ENCODE measurements at regions not wholly inside any gene's neighbourhood (a gene's known extent, or its start where the extent isn't known, plus 50 kb on each side); places are given as distances from the start of the nearest gene placed in this dataset.

DNA sequence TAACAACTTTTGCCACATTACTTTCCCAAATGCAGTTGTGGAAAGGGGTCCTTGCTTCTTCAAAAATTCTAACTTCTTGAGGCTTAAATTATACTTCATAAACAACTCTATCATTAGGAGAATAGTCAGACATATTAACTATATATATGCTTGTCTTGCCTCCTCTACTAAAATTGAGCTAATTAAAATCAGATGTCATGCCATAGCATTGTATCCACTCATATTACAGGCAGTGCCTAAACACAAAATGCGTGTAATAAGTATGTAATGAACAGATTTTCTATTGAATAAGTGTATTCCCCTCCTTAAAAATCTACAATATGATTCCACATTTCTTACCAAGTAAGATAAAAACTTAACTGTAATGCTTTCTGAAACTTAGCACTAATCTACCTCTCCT, 204.5 kb downstream of the PLK2 start:
- CTCF ChIA-PET (ENCODE audit: partially characterized antibody), result no interaction called here
- H3K4me3 ChIP-seq (ENCODE audit: low read length in 2 of 2), result no peak overlapping the region
- H3K4me1 Mint-ChIP-seq, result no peaks in the 10 kb centered on the region

DNA sequence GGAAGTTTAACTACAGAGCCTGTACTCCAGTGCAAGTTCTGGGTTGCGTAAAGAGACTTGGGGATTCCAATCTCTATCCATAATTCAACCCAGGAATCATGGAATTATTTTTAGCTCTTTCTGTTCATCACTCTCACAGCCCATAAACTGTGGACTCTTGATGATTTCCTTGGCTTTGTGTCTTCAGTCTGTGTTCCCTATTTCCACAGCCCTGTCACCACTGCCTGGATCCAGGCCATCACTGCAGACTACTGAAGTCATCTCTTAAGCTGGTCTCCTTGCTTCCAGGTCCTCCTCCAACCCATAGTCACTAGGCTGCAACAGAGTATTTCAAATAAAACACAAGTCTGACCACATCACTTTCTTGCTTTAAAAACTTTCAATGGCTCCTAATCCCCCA, 211.7 kb downstream of the PLK2 start:
- ChIA-PET POLR2A (ENCODE audit: partially characterized antibody) (no interaction called here), CTCF (ENCODE audit: partially characterized antibody) (no interaction called here)
- Mint-ChIP-seq H3K36me3 (no peaks in the 10 kb centered on the region), H3K4me3 (no peak overlapping the region), H3K9me3 (no peaks in the 10 kb centered on the region), H3K27ac (no peak overlapping the region), H3K4me1 (no peaks in the 10 kb centered on the region), H3K27me3 (peaks cover 2 to 9% of the 10 kb centered on the region in 2 donors)
- H3K9me3 ChIP-seq (ENCODE audit: control insufficient read depth in 1 of 2, low read length in 2 of 2), result no peaks in the 10 kb centered on the region
- DNase-seq, result no peak
- H3K4me3 ChIP-seq (ENCODE audit: low read length in 2 of 2), result no peak overlapping the region
- H3K4me1 ChIP-seq (ENCODE audit: insufficient read depth, low read length), result no peaks in the 10 kb centered on the region
- peaks cover 6% of the 10 kb centered on the region for H3K27me3 ChIP-seq (ENCODE audit: insufficient read depth, low read length)
- no peaks in the 10 kb centered on the region for H3K36me3 ChIP-seq (ENCODE audit: insufficient read depth, low read length)
- intact Hi-C loops (cut with micrococcal nuclease), result no loop called here
- no peak overlapping the region for H3K27ac ChIP-seq (ENCODE audit: low read depth, low read length)

More for the DNA sequence above, 204.5 kb downstream of the PLK2 start:
- Mint-ChIP-seq H3K9me3 (peaks cover 0 to 4% (median 0%) of the 10 kb centered on the region in 8 donors), H3K36me3 (no peaks in the 10 kb centered on the region), H3K27me3 (peaks cover 3 to 12% of the 10 kb centered on the region in 2 donors), H3K27ac (no peak overlapping the region), H3K4me3 (no peak overlapping the region)
- no peaks in the 10 kb centered on the region for H3K36me3 ChIP-seq (ENCODE audit: insufficient read depth, low read length)
- POLR2A ChIA-PET (ENCODE audit: partially characterized antibody), result no interaction called here
- no peak for DNase-seq
- no peaks in the 10 kb centered on the region for H3K9me3 ChIP-seq (ENCODE audit: control insufficient read depth in 1 of 2, low read length in 2 of 2)
- H3K27me3 ChIP-seq (ENCODE audit: insufficient read depth, low read length), result no peaks in the 10 kb centered on the region
- H3K4me1 ChIP-seq (ENCODE audit: insufficient read depth, low read length), result no peaks in the 10 kb centered on the region
- no peak overlapping the region for H3K27ac ChIP-seq (ENCODE audit: low read depth, low read length)
- intact Hi-C loops (cut with micrococcal nuclease), result no loop called here

DNA sequence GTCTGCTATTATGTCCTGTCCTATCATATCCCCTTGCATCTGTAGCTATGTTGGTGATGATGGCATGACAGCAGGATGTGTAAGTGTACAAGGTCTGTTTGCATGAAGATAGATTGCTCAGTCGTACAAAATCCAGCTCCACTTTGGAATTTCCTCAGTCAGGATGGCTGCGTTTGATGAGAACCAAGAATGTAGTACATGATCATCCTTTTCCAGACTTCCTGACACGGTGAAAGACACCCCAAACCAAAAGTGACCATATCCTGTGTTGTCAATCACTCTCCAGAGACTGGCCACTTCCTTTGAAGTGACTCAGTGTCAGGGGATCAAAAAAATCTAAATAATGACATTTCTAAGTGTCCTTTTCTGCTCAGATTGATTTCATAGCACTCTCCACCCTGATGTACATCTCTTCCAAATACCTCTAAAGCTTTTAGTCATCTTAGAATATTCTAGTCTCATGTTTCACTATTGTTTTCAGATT, 213.4 kb downstream of the PLK2 start:
- intact Hi-C loops (cut with micrococcal nuclease), result no loop called here

DNA sequence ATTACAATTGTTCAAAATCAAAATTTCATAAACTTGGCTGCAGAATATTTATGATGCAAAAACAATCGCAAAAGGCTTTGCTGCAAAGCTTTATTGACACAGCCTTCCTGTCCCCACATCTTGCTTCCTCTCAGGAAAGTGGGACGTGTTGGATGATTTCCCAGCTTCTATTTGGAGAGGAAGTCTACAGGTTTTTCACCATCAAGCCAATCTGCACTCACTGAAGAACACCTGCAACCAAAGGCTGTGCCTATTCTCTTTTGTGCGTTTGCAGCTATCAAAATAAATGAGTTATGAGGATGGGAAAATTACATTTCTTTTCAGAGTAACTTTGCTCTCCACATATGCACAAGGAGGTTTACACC, 214.4 kb downstream of the PLK2 start:
- H3K4me3 ChIP-seq (ENCODE audit: low read length in 2 of 2), result no peak overlapping the region
- H3K27me3 ChIP-seq (ENCODE audit: insufficient read depth, low read length), result peaks cover 6% of the 10 kb centered on the region

More for the DNA sequence above, 213.4 kb downstream of the PLK2 start:
- Histone ChIP-seq H3K4me1 (ENCODE audit: insufficient read depth, low read length) (no peaks in the 10 kb centered on the region), H3K36me3 (ENCODE audit: insufficient read depth, low read length) (no peaks in the 10 kb centered on the region), H3K27me3 (ENCODE audit: insufficient read depth, low read length) (peaks cover 6% of the 10 kb centered on the region), H3K27ac (ENCODE audit: low read depth, low read length) (no peak overlapping the region), H3K4me3 (ENCODE audit: low read length in 2 of 2) (no peak overlapping the region), H3K9me3 (ENCODE audit: control insufficient read depth in 1 of 2, low read length in 2 of 2) (no peaks in the 10 kb centered on the region)
- H3K4me1 Mint-ChIP-seq, result no peaks in the 10 kb centered on the region
- ChIA-PET POLR2A (ENCODE audit: partially characterized antibody) (no interaction called here), CTCF (ENCODE audit: partially characterized antibody) (no interaction called here)
- no peaks in the 10 kb centered on the region for H3K9me3 Mint-ChIP-seq
- H3K4me3 Mint-ChIP-seq, result no peak overlapping the region
- H3K27me3 Mint-ChIP-seq, result peaks cover 0 to 5% of the 10 kb centered on the region in 2 donors
- H3K36me3 Mint-ChIP-seq, result no peaks in the 10 kb centered on the region
- no peak overlapping the region for H3K27ac Mint-ChIP-seq
- no peak for DNase-seq

DNA sequence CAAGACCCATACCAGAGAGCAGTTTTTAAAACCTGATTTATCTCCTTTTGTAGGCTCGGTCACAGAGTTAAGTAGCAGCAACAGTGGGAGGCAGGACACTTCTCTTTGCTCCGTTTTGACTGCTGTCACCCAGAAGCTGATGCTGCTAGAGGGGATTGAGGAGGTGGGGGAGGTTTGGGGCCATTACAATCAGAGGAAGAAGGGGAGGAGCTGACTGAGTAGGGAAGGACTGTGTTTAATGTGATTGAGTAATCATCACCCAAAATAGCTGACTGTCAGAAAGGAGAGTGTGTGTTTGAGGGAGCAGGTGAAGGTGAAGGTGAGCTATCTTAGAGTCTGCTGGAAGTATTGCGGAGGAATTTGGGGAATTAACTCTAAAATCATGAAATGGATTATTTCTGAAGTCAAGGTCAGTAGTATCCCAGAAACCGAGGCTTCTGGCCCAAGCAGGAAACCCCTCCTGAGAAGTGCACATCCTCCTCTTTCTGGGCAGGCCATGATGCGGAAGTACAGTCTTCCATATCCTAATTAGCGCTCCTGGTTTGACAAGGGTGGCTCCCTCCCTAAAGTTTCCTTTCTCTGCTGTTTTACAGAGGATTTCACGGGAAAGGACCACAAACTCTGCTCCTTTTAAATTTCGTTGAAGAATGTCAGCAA, 214.9 kb downstream of the PLK2 start:
- H3K27me3 Mint-ChIP-seq, result peaks cover 0 to 6% of the 10 kb centered on the region in 2 donors
- H3K36me3 Mint-ChIP-seq, result no peaks in the 10 kb centered on the region
- ChIA-PET POLR2A (ENCODE audit: partially characterized antibody) (no interaction called here), CTCF (ENCODE audit: partially characterized antibody) (no interaction called here)
- Histone ChIP-seq H3K27me3 (ENCODE audit: insufficient read depth, low read length) (peaks cover 5% of the 10 kb centered on the region), H3K9me3 (ENCODE audit: control insufficient read depth in 1 of 2, low read length in 2 of 2) (no peaks in the 10 kb centered on the region), H3K4me1 (ENCODE audit: insufficient read depth, low read length) (no peaks in the 10 kb centered on the region), H3K27ac (ENCODE audit: low read depth, low read length) (no peak overlapping the region), H3K36me3 (ENCODE audit: insufficient read depth, low read length) (no peaks in the 10 kb centered on the region), H3K4me3 (ENCODE audit: low read length in 2 of 2) (no peak overlapping the region)
- DNase-seq, result no peak
- intact Hi-C loops (cut with micrococcal nuclease), result no loop called here
- no peak overlapping the region for H3K4me3 Mint-ChIP-seq
- no peaks in the 10 kb centered on the region for H3K4me1 Mint-ChIP-seq
- H3K27ac Mint-ChIP-seq, result no peak overlapping the region
- peaks cover 0 to under 1% (median 0%) of the 10 kb centered on the region in 8 donors for H3K9me3 Mint-ChIP-seq

More for the DNA sequence above, 214.4 kb downstream of the PLK2 start:
- Histone ChIP-seq H3K4me1 (ENCODE audit: insufficient read depth, low read length) (no peaks in the 10 kb centered on the region), H3K9me3 (ENCODE audit: control insufficient read depth in 1 of 2, low read length in 2 of 2) (no peaks in the 10 kb centered on the region), H3K27ac (ENCODE audit: low read depth, low read length) (no peak overlapping the region), H3K36me3 (ENCODE audit: insufficient read depth, low read length) (no peaks in the 10 kb centered on the region)
- DNase-seq, result no peak
- Mint-ChIP-seq H3K36me3 (no peaks in the 10 kb centered on the region), H3K27ac (no peak overlapping the region), H3K27me3 (peaks cover 0 to 6% of the 10 kb centered on the region in 2 donors), H3K9me3 (no peaks in the 10 kb centered on the region), H3K4me3 (no peak overlapping the region), H3K4me1 (no peaks in the 10 kb centered on the region)
- CTCF ChIA-PET (ENCODE audit: partially characterized antibody), result no interaction called here
- POLR2A ChIA-PET (ENCODE audit: partially characterized antibody), result no interaction called here
- intact Hi-C loops (cut with micrococcal nuclease), result no loop called here

DNA sequence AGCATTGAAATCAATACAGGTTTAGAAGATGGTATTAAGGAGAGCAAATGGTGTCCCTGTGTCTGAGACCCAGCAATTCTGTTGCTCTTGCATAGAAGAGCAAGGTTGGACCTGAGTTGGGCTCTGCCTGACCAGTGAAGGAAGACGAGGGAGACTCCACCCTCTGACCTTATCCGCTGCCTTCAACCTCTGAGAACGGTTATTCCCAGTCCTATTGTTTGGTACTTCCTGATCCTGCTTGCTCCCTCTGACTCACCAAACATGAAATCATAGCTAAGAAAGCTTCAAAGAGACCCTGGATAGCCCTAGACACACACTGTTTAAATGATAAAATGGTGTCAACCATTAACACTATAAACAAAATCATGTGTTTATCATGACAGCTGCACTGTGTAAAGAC, 218.5 kb downstream of the PLK2 start:
- H3K4me3 Mint-ChIP-seq, result no peak overlapping the region
- peaks cover 0 to 1% (median 0%) of the 10 kb centered on the region in 8 donors for H3K9me3 Mint-ChIP-seq
- H3K36me3 Mint-ChIP-seq, result no peaks in the 10 kb centered on the region
- Histone ChIP-seq H3K9me3 (ENCODE audit: control insufficient read depth in 1 of 2, low read length in 2 of 2) (no peaks in the 10 kb centered on the region), H3K4me3 (ENCODE audit: low read length in 2 of 2) (no peak overlapping the region), H3K4me1 (ENCODE audit: insufficient read depth, low read length) (no peaks in the 10 kb centered on the region), H3K36me3 (ENCODE audit: insufficient read depth, low read length) (no peaks in the 10 kb centered on the region), H3K27ac (ENCODE audit: low read depth, low read length) (no peak overlapping the region), H3K27me3 (ENCODE audit: insufficient read depth, low read length) (no peaks in the 10 kb centered on the region)
- no peak overlapping the region for H3K27ac Mint-ChIP-seq
- intact Hi-C loops (cut with micrococcal nuclease), result no loop called here
- CTCF ChIA-PET (ENCODE audit: partially characterized antibody), result no interaction called here
- POLR2A ChIA-PET (ENCODE audit: partially characterized antibody), result no interaction called here
- peaks cover 1 to 2% of the 10 kb centered on the region in 2 donors for H3K27me3 Mint-ChIP-seq
- H3K4me1 Mint-ChIP-seq, result no peaks in the 10 kb centered on the region
- DNase-seq, result no peak

DNA sequence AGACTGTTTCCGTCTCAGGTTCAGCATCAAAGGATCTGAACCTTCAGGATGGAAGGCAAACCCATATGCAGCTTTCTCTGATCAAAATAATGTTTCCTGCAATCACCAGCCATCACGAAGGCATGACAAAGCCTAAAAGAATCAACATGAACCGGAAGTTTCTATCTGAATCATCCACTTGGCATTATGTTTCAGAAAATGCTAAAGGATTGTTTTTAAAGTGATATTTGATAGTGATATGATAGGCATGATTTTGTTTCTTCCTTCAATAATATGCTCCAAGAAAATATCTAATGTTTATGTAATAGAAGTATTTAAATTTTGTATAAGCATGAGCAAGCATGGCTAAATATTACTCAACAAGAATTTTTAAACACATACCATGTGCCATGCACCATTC, 219.6 kb downstream of the PLK2 start:
- CTCF ChIA-PET (ENCODE audit: partially characterized antibody), result no interaction called here
- no peaks in the 10 kb centered on the region for H3K36me3 ChIP-seq (ENCODE audit: insufficient read depth, low read length)
- H3K9me3 ChIP-seq (ENCODE audit: control insufficient read depth in 1 of 2, low read length in 2 of 2), result no peaks in the 10 kb centered on the region
- peaks cover 1 to 2% of the 10 kb centered on the region in 2 donors for H3K27me3 Mint-ChIP-seq
- no peak overlapping the region for H3K4me3 ChIP-seq (ENCODE audit: low read length in 2 of 2)
- no peaks in the 10 kb centered on the region for H3K36me3 Mint-ChIP-seq
- no peak overlapping the region for H3K27ac Mint-ChIP-seq
- no peaks in the 10 kb centered on the region for H3K4me1 ChIP-seq (ENCODE audit: insufficient read depth, low read length)
- no peaks in the 10 kb centered on the region for H3K4me1 Mint-ChIP-seq
- intact Hi-C loops (cut with micrococcal nuclease), result no loop called here
- no peak overlapping the region for H3K27ac ChIP-seq (ENCODE audit: low read depth, low read length)
- POLR2A ChIA-PET (ENCODE audit: partially characterized antibody), result interaction anchor here (0.7 kb wide), 1 partner anchor 340 kb away, joined by 3 read pairs; no protein-coding TSS in a partner anchor
- no peaks in the 10 kb centered on the region for H3K27me3 ChIP-seq (ENCODE audit: insufficient read depth, low read length)
- H3K4me3 Mint-ChIP-seq, result no peak overlapping the region
- no peak for DNase-seq
- H3K9me3 Mint-ChIP-seq, result peaks cover 0 to 1% (median 0%) of the 10 kb centered on the region in 8 donors

Data from CD4-positive, alpha-beta memory T cell (primary cell).